ENCODE measurements at regions not wholly inside any gene's neighbourhood (a gene's known extent, or its start where the extent isn't known, plus 50 kb on each side); places are given as distances from the start of the nearest gene placed in this dataset.

GRCh38 chr16:49216593-49216992 lies 65.0 kb downstream of the CBLN1 start:
- 40% methylated on average over 1 of the region's 3 CpGs for WGBS (ENCODE audit: insufficient coverage, low lambda C conversion rate)
- H3K4me3 ChIP-seq (ENCODE audit: low read length): no peak overlapping the region
- H3K36me3 ChIP-seq (ENCODE audit: control insufficient read depth, insufficient read depth, low read length): no peaks in the 10 kb centered on the region
- peak; percentile 9 to 16 for DNase-seq
- no peaks in the 10 kb centered on the region for H3K27me3 ChIP-seq (ENCODE audit: control insufficient read depth, insufficient read depth, low read length)
- H3K9me3 ChIP-seq (ENCODE audit: control insufficient read depth, low read depth, low read length): no peaks in the 10 kb centered on the region
- no peaks in the 10 kb centered on the region for H3K4me1 ChIP-seq (ENCODE audit: control insufficient read depth, insufficient read depth, low read length)
- H3K27ac ChIP-seq (ENCODE audit: low read length): no peak overlapping the region

GRCh38 chr16:49213594-49213993 lies 68.0 kb downstream of the CBLN1 start:
- Histone ChIP-seq H3K9me3 (ENCODE audit: control insufficient read depth, low read depth, low read length) (no peaks in the 10 kb centered on the region), H3K36me3 (ENCODE audit: control insufficient read depth, insufficient read depth, low read length) (no peaks in the 10 kb centered on the region), H3K4me3 (ENCODE audit: low read length) (no peak overlapping the region), H3K27me3 (ENCODE audit: control insufficient read depth, insufficient read depth, low read length) (no peaks in the 10 kb centered on the region), H3K27ac (ENCODE audit: low read length) (no peak overlapping the region), H3K4me1 (ENCODE audit: control insufficient read depth, insufficient read depth, low read length) (no peaks in the 10 kb centered on the region)
- WGBS (ENCODE audit: insufficient coverage, low lambda C conversion rate): no CpG with 5 or more reads among the region's 5 CpGs
- no peak for DNase-seq

GRCh38 chr16:49204191-49204590 lies 77.4 kb downstream of the CBLN1 start:
- Histone ChIP-seq H3K27ac (ENCODE audit: low read length) (no peak overlapping the region), H3K27me3 (ENCODE audit: control insufficient read depth, insufficient read depth, low read length) (no peaks in the 10 kb centered on the region), H3K4me3 (ENCODE audit: low read length) (no peak overlapping the region), H3K9me3 (ENCODE audit: control insufficient read depth, low read depth, low read length) (no peaks in the 10 kb centered on the region), H3K4me1 (ENCODE audit: control insufficient read depth, insufficient read depth, low read length) (no peaks in the 10 kb centered on the region), H3K36me3 (ENCODE audit: control insufficient read depth, insufficient read depth, low read length) (no peaks in the 10 kb centered on the region)
- DNase-seq: no peak
- 100% methylated on average over 1 of the region's 4 CpGs for WGBS (ENCODE audit: insufficient coverage, low lambda C conversion rate)

GRCh38 chr16:49203361-49203760 lies 78.3 kb downstream of the CBLN1 start:
- H3K36me3 ChIP-seq (ENCODE audit: control insufficient read depth, insufficient read depth, low read length): no peaks in the 10 kb centered on the region
- H3K4me3 ChIP-seq (ENCODE audit: low read length): no peak overlapping the region
- WGBS (ENCODE audit: insufficient coverage, low lambda C conversion rate): no CpG with 5 or more reads among the region's 3 CpGs
- no peak for DNase-seq
- no peaks in the 10 kb centered on the region for H3K27me3 ChIP-seq (ENCODE audit: control insufficient read depth, insufficient read depth, low read length)
- no peak overlapping the region for H3K27ac ChIP-seq (ENCODE audit: low read length)
- H3K4me1 ChIP-seq (ENCODE audit: control insufficient read depth, insufficient read depth, low read length): no peaks in the 10 kb centered on the region
- no peaks in the 10 kb centered on the region for H3K9me3 ChIP-seq (ENCODE audit: control insufficient read depth, low read depth, low read length)

GRCh38 chr16:49201118-49201517 lies 80.5 kb downstream of the CBLN1 start:
- no peak overlapping the region for H3K4me3 ChIP-seq (ENCODE audit: low read length)
- H3K4me1 ChIP-seq (ENCODE audit: control insufficient read depth, insufficient read depth, low read length): no peaks in the 10 kb centered on the region
- H3K36me3 ChIP-seq (ENCODE audit: control insufficient read depth, insufficient read depth, low read length): no peaks in the 10 kb centered on the region
- no peaks in the 10 kb centered on the region for H3K27me3 ChIP-seq (ENCODE audit: control insufficient read depth, insufficient read depth, low read length)
- H3K9me3 ChIP-seq (ENCODE audit: control insufficient read depth, low read depth, low read length): no peaks in the 10 kb centered on the region
- no CpG with 5 or more reads among the region's 1 CpG for WGBS (ENCODE audit: insufficient coverage, low lambda C conversion rate)
- no peak for DNase-seq
- H3K27ac ChIP-seq (ENCODE audit: low read length): no peak overlapping the region

GRCh38 chr16:49200223-49200820 lies 81.3 kb downstream of the CBLN1 start:
- no peak for DNase-seq
- H3K27ac ChIP-seq (ENCODE audit: low read length): no peak overlapping the region
- no peaks in the 10 kb centered on the region for H3K36me3 ChIP-seq (ENCODE audit: control insufficient read depth, insufficient read depth, low read length)
- H3K27me3 ChIP-seq (ENCODE audit: control insufficient read depth, insufficient read depth, low read length): no peaks in the 10 kb centered on the region
- H3K9me3 ChIP-seq (ENCODE audit: control insufficient read depth, low read depth, low read length): no peaks in the 10 kb centered on the region
- WGBS (ENCODE audit: insufficient coverage, low lambda C conversion rate): no CpG with 5 or more reads among the region's 8 CpGs
- H3K4me1 ChIP-seq (ENCODE audit: control insufficient read depth, insufficient read depth, low read length): no peaks in the 10 kb centered on the region
- H3K4me3 ChIP-seq (ENCODE audit: low read length): no peak overlapping the region

GRCh38 chr16:49195237-49195548 lies 86.4 kb downstream of the CBLN1 start:
- H3K9me3 ChIP-seq (ENCODE audit: control insufficient read depth, low read depth, low read length): no peaks in the 10 kb centered on the region
- no peak for DNase-seq
- WGBS (ENCODE audit: insufficient coverage, low lambda C conversion rate): no CpG with 5 or more reads among the region's 5 CpGs
- H3K36me3 ChIP-seq (ENCODE audit: control insufficient read depth, insufficient read depth, low read length): no peaks in the 10 kb centered on the region
- no peak overlapping the region for H3K4me3 ChIP-seq (ENCODE audit: low read length)
- H3K4me1 ChIP-seq (ENCODE audit: control insufficient read depth, insufficient read depth, low read length): no peaks in the 10 kb centered on the region
- H3K27ac ChIP-seq (ENCODE audit: low read length): no peak overlapping the region
- H3K27me3 ChIP-seq (ENCODE audit: control insufficient read depth, insufficient read depth, low read length): peaks cover 3% of the 10 kb centered on the region

GRCh38 chr16:49194537-49195236 lies 87.0 kb downstream of the CBLN1 start:
- Histone ChIP-seq H3K4me3 (ENCODE audit: low read length) (no peak overlapping the region), H3K27ac (ENCODE audit: low read length) (no peak overlapping the region), H3K36me3 (ENCODE audit: control insufficient read depth, insufficient read depth, low read length) (no peaks in the 10 kb centered on the region), H3K4me1 (ENCODE audit: control insufficient read depth, insufficient read depth, low read length) (no peaks in the 10 kb centered on the region), H3K27me3 (ENCODE audit: control insufficient read depth, insufficient read depth, low read length) (peaks cover 3% of the 10 kb centered on the region), H3K9me3 (ENCODE audit: control insufficient read depth, low read depth, low read length) (no peaks in the 10 kb centered on the region)
- WGBS (ENCODE audit: insufficient coverage, low lambda C conversion rate): 83% methylated on average over 1 of the region's 16 CpGs
- no peak for DNase-seq

GRCh38 chr16:49193596-49193995 lies 88.0 kb downstream of the CBLN1 start:
- Histone ChIP-seq H3K4me3 (ENCODE audit: low read length) (no peak overlapping the region), H3K4me1 (ENCODE audit: control insufficient read depth, insufficient read depth, low read length) (no peaks in the 10 kb centered on the region), H3K36me3 (ENCODE audit: control insufficient read depth, insufficient read depth, low read length) (no peaks in the 10 kb centered on the region), H3K9me3 (ENCODE audit: control insufficient read depth, low read depth, low read length) (no peaks in the 10 kb centered on the region), H3K27me3 (ENCODE audit: control insufficient read depth, insufficient read depth, low read length) (peaks cover 3% of the 10 kb centered on the region), H3K27ac (ENCODE audit: low read length) (no peak overlapping the region)
- no peak for DNase-seq
- no CpG with 5 or more reads among the region's 2 CpGs for WGBS (ENCODE audit: insufficient coverage, low lambda C conversion rate)

- no peak overlapping the region for H3K4me3 ChIP-seq (ENCODE audit: low read length)
- H3K27me3 ChIP-seq (ENCODE audit: control insufficient read depth, insufficient read depth, low read length): peaks cover 3% of the 10 kb centered on the region
- no peaks in the 10 kb centered on the region for H3K9me3 ChIP-seq (ENCODE audit: control insufficient read depth, low read depth, low read length)
- no peaks in the 10 kb centered on the region for H3K36me3 ChIP-seq (ENCODE audit: control insufficient read depth, insufficient read depth, low read length)
- H3K27ac ChIP-seq (ENCODE audit: low read length): no peak overlapping the region
- H3K4me1 ChIP-seq (ENCODE audit: control insufficient read depth, insufficient read depth, low read length): no peaks in the 10 kb centered on the region
- no peak for DNase-seq
- no CpG with 5 or more reads among the region's 1 CpG for WGBS (ENCODE audit: insufficient coverage, low lambda C conversion rate)
Measured at GRCh38 chr16:49189286-49189685, 92.4 kb downstream of the CBLN1 start.

GRCh38 chr16:49183911-49184310 lies 97.7 kb downstream of the CBLN1 start:
- H3K4me3 ChIP-seq (ENCODE audit: low read length): no peak overlapping the region
- H3K36me3 ChIP-seq (ENCODE audit: control insufficient read depth, insufficient read depth, low read length): no peaks in the 10 kb centered on the region
- H3K27me3 ChIP-seq (ENCODE audit: control insufficient read depth, insufficient read depth, low read length): no peaks in the 10 kb centered on the region
- no peak overlapping the region for H3K27ac ChIP-seq (ENCODE audit: low read length)
- peak; percentile 15 to 39 for DNase-seq
- H3K9me3 ChIP-seq (ENCODE audit: control insufficient read depth, low read depth, low read length): no peaks in the 10 kb centered on the region
- peaks cover 30% of the 10 kb centered on the region for H3K4me1 ChIP-seq (ENCODE audit: control insufficient read depth, insufficient read depth, low read length)
- WGBS (ENCODE audit: insufficient coverage, low lambda C conversion rate): no CpG with 5 or more reads among the region's 5 CpGs

All from large intestine (tissue), 3 donors.